MM.1S (cell line): ENCODE measurements at regions not wholly inside any gene's neighbourhood (a gene's known extent, or its start where the extent isn't known, plus 50 kb on each side); places are given as distances from the start of the nearest gene placed in this dataset.

Experiments used
- DNase-seq: peaks from one replicate; pipeline ENCODE4 v3.0.0-alpha.2; 2015
- H2AFZ ChIP-seq: fragments of 300-600 bp; sonication (generic); 2 replicates; pipeline ENCODE4 v1.6.0; 2016; ENCODE audit warnings: antibody characterized with exemption, low read length
- H3F3A ChIP-seq: fragments of 300-600 bp; sonication (generic); 2 replicates; pipeline ENCODE4 v1.6.1; 2016; ENCODE audit warnings: mild to moderate bottlenecking, antibody characterized with exemption, low read length, moderate library complexity, mixed read lengths; ENCODE audit not compliant: insufficient read depth
- H3K27ac ChIP-seq: fragments of 300-600 bp; sonication (generic); 2 replicates; pipeline ENCODE4 v1.5.1; 2016; ENCODE audit warnings: mild to moderate bottlenecking, low read length
- H3K27me3 ChIP-seq: fragments of 300-600 bp; sonication (generic); replicated peaks from 2 replicates; pipeline ENCODE4 v1.6.0; 2016; ENCODE audit warnings: low read length; ENCODE audit not compliant: insufficient read depth
- H3K36me3 ChIP-seq: fragments of 300-600 bp; sonication (generic); replicated peaks from 2 replicates; pipeline ENCODE4 v1.6.1; 2016; ENCODE audit warnings: mild to moderate bottlenecking, low read length, mixed read lengths; ENCODE audit not compliant: insufficient read depth
- H3K4me1 ChIP-seq: fragments of 300-600 bp; sonication (generic); 2 replicates; pipeline ENCODE4 v1.6.1; 2016; ENCODE audit warnings: low read length, mixed read lengths
- H3K4me2 ChIP-seq: fragments of 300-600 bp; sonication (generic); 2 replicates; pipeline ENCODE4 v1.6.0; 2016; ENCODE audit warnings: low read depth, low read length
- H3K4me3 ChIP-seq: fragments of 300-600 bp; sonication (generic); 2 replicates; pipeline ENCODE4 v1.5.1; 2016; ENCODE audit warnings: low read length, mixed read lengths
- H3K79me2 ChIP-seq: fragments of 300-600 bp; sonication (generic); 2 replicates; pipeline ENCODE4 v1.6.1; 2016; ENCODE audit warnings: mixed run types, low read length, mixed read lengths
- H3K9ac ChIP-seq: fragments of 300-600 bp; sonication (generic); 2 replicates; pipeline ENCODE4 v1.6.1; 2016; ENCODE audit warnings: low read length, mixed read lengths
- H3K9me2 ChIP-seq: fragments of 300-600 bp; sonication (generic); replicated peaks from 2 replicates; pipeline ENCODE4 v1.6.1; 2016; ENCODE audit warnings: mild to moderate bottlenecking, low read length, mixed read lengths; ENCODE audit not compliant: insufficient read depth
- H3K9me3 ChIP-seq: fragments of 300-600 bp; sonication (generic); replicated peaks from 2 replicates; pipeline ENCODE4 v1.6.1; 2016; ENCODE audit warnings: mild to moderate bottlenecking, low read length, mixed read lengths; ENCODE audit not compliant: insufficient read depth
- H4K20me1 ChIP-seq: fragments of 300-600 bp; sonication (generic); 2 replicates; pipeline ENCODE4 v1.6.1; 2016; ENCODE audit warnings: mild to moderate bottlenecking, low read length, moderate library complexity, mixed read lengths; ENCODE audit not compliant: insufficient read depth
- EZH2 ChIP-seq: fragments of 300-600 bp; sonication (generic); optimal IDR thresholded peaks from 2 replicates; pipeline ENCODE3; 2017; ENCODE audit warnings: low read depth, mild to moderate bottlenecking, antibody characterized with exemption, low read length, mixed read lengths
- EZH2phosphoT487 ChIP-seq: fragments of 300-600 bp; sonication (generic); IDR thresholded peaks from 2 replicates; pipeline ENCODE4 v1.6.1; 2018; ENCODE audit warnings: antibody characterized with exemption, low read length
- TF ChIP-seq, protein P1 (sequence below): fragments of 300-600 bp; sonication (generic); IDR thresholded peaks from 2 replicates; pipeline ENCODE4 v1.5.1; 2016; ENCODE audit warnings: antibody characterized with exemption, low read length, mixed read lengths

DNA sequence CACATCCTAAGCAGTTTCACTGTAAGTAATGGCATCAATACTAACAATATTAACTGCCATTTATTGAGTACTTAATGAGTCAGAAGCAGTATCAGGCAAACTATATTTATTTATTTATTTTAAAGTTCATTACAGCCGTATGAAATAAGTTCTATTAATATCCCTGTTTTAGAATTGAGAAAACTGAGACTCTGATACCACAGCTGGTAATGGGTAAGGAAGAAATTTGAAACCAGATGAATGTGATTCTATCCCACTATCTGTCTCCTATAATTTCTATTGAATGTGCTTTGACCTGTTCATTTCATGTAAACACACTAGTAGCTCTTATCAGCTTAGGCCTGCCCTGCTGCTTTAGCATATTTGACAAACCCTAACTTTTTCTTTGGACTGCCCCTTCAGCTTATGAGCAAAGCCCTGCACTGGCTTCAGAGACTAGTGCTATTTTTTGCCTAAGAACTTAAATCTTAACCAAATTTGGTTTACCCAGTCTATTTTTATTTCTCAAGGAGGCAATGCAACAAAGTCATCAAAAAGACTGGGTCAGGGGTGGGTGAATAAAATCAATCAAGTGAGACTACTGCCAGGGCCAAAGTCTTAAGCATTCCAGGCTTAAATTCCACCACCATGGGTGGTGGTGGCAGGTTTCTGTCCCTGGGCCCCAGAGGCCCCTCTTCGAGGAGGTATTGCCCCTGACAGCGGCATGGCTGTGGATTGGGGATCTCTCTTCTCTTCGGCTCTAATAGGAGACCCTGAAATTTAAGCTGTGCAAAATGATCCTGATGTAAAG is 143.4 kb downstream of the DLEU7 start:
- H3K27ac ChIP-seq = no peak overlapping the region
- H3K9ac ChIP-seq = no peak overlapping the region
- H4K20me1 ChIP-seq = no peaks in the 10 kb centered on the region
- no peak overlapping the region for H3K4me3 ChIP-seq
- H3K9me3 ChIP-seq = no peaks in the 10 kb centered on the region
- no peak for DNase-seq
- no peak overlapping the region for H2AFZ ChIP-seq
- no peaks in the 10 kb centered on the region for H3K36me3 ChIP-seq
- TF ChIP-seq EZH2phosphoT487 = no peak
- no peak overlapping the region for H3K4me2 ChIP-seq
- no peaks in the 10 kb centered on the region for H3K4me1 ChIP-seq
- H3F3A ChIP-seq = no peaks in the 10 kb centered on the region
- H3K27me3 ChIP-seq = no peaks in the 10 kb centered on the region
- no peaks in the 10 kb centered on the region for H3K9me2 ChIP-seq
- no peaks in the 10 kb centered on the region for H3K79me2 ChIP-seq

DNA sequence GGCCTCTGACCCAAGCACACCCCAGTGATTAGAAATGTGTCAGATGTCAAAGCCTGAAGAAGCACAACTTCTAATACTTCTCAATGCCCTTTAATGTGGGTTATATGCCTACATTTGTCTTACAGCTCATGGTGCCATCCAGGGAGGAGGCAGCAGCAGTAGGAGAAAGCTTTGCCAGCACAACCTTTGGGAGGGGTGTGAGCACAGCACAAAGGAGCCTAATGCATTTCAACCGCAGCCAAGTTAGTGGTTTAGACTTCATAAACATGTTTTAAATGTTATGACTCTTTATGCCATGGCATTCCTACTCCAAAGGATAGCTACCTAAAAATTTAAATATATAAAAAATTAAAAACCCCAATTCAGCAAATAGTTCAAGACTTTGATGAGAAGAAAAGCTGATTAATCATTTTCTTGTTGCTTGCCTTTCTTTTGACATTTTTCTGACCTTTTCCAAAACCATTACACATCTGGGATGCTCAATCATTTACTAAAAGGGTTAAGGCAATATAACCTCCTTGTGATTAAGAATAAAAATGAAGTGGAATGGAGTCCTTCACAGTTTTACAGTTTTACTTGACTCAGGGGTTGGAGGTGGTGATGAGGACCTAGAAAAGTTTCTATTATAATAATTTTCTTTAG is 142.7 kb downstream of the DLEU7 start:
- Histone ChIP-seq H3K9me2 (no peaks in the 10 kb centered on the region), H3K79me2 (no peaks in the 10 kb centered on the region), H3K4me1 (no peaks in the 10 kb centered on the region), H4K20me1 (no peaks in the 10 kb centered on the region), H3K9ac (no peak overlapping the region), H3K27ac (no peak overlapping the region), H3K36me3 (no peaks in the 10 kb centered on the region), H3K4me3 (no peak overlapping the region), H3K9me3 (no peaks in the 10 kb centered on the region), H3K4me2 (no peak overlapping the region), H2AFZ (no peak overlapping the region), H3K27me3 (no peaks in the 10 kb centered on the region), H3F3A (no peaks in the 10 kb centered on the region)
- no peak for DNase-seq
- no peak for TF ChIP-seq EZH2phosphoT487
- no peak for TF ChIP-seq EZH2
- TF ChIP-seq, protein P1, sequence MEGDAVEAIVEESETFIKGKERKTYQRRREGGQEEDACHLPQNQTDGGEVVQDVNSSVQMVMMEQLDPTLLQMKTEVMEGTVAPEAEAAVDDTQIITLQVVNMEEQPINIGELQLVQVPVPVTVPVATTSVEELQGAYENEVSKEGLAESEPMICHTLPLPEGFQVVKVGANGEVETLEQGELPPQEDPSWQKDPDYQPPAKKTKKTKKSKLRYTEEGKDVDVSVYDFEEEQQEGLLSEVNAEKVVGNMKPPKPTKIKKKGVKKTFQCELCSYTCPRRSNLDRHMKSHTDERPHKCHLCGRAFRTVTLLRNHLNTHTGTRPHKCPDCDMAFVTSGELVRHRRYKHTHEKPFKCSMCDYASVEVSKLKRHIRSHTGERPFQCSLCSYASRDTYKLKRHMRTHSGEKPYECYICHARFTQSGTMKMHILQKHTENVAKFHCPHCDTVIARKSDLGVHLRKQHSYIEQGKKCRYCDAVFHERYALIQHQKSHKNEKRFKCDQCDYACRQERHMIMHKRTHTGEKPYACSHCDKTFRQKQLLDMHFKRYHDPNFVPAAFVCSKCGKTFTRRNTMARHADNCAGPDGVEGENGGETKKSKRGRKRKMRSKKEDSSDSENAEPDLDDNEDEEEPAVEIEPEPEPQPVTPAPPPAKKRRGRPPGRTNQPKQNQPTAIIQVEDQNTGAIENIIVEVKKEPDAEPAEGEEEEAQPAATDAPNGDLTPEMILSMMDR = no peak

GRCh38 chr13:50701469-50701868 is 142.0 kb downstream of the DLEU7 start:
- H3K27me3 ChIP-seq = no peaks in the 10 kb centered on the region
- H3K4me1 ChIP-seq = no peaks in the 10 kb centered on the region
- DNase-seq = no peak
- TF ChIP-seq EZH2phosphoT487 (no peak), EZH2 (no peak)
- TF ChIP-seq, protein P1 = no peak
- no peaks in the 10 kb centered on the region for H3K79me2 ChIP-seq
- no peaks in the 10 kb centered on the region for H3K9me2 ChIP-seq
- no peak overlapping the region for H2AFZ ChIP-seq
- no peaks in the 10 kb centered on the region for H3K36me3 ChIP-seq
- H3K4me2 ChIP-seq = no peak overlapping the region
- H3K27ac ChIP-seq = no peak overlapping the region
- H3K9ac ChIP-seq = no peak overlapping the region
- no peaks in the 10 kb centered on the region for H3F3A ChIP-seq
- H3K9me3 ChIP-seq = no peaks in the 10 kb centered on the region
- H3K4me3 ChIP-seq = no peak overlapping the region
- no peaks in the 10 kb centered on the region for H4K20me1 ChIP-seq

DNA sequence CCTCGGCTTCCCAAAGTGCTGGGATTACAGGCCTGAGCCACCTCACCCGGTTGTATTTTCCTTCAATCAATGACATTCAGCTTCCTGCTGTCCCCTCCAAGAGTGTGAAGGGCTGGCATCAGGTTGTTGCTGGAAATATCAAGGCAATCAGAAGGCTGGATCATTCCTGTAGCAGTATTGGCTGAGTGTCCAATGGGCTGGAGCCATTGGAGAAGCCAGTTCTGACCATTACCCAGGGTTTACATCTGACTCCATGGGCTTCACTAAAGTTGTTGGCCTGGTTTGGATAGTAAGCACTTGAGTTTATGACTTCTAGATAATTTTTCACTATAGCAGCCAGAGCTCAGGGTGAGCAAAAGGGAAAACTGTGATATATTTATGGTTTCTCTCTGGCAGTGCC is 137.0 kb downstream of the DLEU7 start:
- TF ChIP-seq, protein P1 = no peak
- TF ChIP-seq EZH2phosphoT487 = no peak
- no peak for TF ChIP-seq EZH2
- Histone ChIP-seq H3K79me2 (no peaks in the 10 kb centered on the region), H4K20me1 (no peaks in the 10 kb centered on the region), H3K9me2 (no peaks in the 10 kb centered on the region), H3K4me3 (no peak overlapping the region), H3K27ac (no peak overlapping the region), H3K9ac (no peak overlapping the region), H3K4me1 (peaks cover 8% of the 10 kb centered on the region), H3K4me2 (no peak overlapping the region), H3K36me3 (no peaks in the 10 kb centered on the region), H3K27me3 (no peaks in the 10 kb centered on the region), H3K9me3 (no peaks in the 10 kb centered on the region), H3F3A (no peaks in the 10 kb centered on the region), H2AFZ (no peak overlapping the region)
- no peak for DNase-seq
